GM18517 (cell line): ENCODE measurements at regions not wholly inside any gene's neighbourhood (a gene's known extent, or its start where the extent isn't known, plus 50 kb on each side); places are given as distances from the start of the nearest gene placed in this dataset.
A peak's percentile ranks its signal among the peaks of the same experiment; 100 is the strongest.

ENCODE experiments used
- ATAC-seq: cut with Tn5 transposase; IDR thresholded peaks from one replicate; pipeline ENCODE4 v1.9.1; 2021; ENCODE audit warnings: mild to moderate bottlenecking, moderate library complexity; ENCODE audit not compliant: unreplicated experiment

DNA sequence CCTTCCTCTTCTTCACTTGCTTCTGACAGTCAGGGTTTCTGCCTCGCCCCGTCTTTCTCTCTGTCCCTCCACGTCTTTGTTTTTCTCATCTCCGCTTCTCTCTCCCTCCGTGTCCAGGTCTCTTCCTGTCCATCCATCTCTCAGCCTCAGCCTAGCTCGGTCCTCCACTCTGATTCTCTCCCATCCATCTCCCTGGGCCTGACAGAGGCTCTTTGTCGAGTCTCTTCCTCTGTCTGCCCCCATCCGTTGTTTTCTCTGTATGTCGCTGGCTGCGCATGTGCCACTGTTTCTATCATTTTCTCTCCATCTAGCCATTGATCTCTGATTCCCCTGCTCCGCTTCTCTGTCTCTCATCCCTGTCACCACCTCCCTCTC, 328.9 kb upstream of the TBX3 start:
- no peak for ATAC-seq

DNA sequence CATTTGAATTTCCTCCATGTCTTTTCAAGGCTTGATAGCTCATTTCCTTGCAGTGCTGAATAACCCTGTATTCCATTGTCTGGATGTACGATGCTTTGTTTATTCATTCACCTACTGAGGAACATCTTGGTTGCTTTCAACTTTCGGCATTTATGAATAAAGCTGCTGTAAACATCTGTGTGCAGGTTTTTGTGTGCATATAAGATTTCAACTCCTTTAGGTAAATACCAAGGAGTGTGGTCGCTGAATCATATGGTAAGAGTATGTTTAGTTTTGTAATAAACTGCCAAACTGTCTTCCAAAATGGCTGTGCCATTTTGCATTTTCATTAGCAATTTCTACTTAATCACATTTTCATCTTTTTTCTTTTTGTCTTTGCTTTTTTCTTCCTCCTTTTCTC, 327.7 kb upstream of the TBX3 start:
- no peak for ATAC-seq

DNA sequence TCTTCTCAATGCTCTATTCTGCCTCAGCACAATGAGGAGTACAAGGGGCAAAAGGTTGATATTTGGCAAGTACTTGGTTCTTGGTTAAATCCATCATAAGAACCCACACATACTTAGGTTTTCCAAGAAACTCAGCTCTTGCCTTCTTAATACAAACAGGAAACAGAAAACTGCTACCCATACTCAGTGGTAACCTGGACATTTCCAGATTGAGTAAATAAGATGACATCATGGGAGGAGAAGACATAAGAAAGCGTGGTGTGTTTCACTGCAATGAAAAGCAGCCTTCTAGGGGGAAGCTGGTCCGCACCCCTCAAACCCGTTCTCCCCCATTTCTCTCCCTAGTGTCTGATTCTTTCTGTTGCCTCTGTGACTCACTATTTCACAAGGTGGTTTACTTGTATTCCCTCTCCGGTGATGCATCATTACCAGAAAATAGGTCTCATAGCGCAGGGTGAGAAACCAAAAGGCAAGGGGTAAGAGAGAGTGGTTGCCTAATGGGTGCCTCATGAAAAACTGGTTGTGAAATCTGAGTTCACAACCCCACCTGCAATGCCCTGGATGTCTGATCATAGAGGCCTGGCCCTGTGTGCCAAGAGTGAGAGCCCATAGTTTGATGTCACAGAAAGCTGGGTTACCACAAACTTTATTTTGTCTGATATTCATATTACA, 326.5 kb upstream of the TBX3 start:
- ATAC-seq: no peak

DNA sequence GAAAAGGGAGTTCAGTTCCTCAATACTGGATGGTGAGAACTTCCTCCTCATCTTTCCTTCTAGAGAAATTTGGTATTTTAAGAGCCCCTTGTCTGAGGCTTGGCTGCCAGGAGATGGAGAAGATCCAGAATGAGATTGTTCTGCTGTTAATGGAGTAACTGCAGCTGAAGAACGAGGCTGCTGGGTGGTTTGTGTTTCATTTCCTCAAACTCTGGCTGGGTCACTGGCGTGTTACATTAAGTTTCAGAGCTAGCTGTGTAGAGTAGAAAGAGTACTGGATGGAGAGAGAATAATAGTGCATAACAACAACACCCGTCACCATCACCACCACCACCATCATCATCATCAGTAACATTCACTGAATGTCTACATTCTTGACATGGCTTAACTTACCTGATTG, 325.0 kb upstream of the TBX3 start:
- ATAC-seq: peak; percentile 90

DNA sequence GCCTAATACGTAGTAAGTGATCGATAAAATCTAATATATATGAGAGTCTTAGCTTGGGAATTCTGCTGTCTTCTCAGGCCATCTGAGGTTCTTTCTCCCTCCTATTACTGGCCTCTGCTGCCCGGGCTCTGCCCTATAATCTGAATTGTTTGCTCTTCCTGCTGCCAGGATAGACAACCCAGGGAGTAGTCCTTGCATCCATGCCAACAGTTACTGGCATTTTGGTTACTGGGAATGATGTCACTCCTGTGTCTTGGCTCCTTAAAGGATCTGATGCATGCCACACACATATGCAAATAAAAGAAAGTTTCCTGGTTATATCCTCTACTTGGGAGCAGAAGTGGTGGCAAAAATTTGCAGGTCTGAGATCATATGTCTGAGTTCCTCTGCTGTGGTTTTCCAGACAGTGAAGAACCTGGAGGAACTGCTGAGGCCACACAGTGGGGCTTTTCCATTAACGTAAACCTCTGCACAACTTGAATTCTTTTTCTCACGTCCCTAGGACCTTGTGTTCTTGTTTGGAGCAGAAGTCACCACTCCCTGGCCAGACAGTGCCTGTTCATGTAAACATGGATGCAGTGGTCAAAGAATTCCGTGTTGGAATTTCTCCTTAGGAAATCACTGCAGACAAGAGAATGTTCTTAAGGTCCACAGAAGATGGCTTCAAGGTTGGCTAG, 320.6 kb upstream of the TBX3 start:
- ATAC-seq: no peak

DNA sequence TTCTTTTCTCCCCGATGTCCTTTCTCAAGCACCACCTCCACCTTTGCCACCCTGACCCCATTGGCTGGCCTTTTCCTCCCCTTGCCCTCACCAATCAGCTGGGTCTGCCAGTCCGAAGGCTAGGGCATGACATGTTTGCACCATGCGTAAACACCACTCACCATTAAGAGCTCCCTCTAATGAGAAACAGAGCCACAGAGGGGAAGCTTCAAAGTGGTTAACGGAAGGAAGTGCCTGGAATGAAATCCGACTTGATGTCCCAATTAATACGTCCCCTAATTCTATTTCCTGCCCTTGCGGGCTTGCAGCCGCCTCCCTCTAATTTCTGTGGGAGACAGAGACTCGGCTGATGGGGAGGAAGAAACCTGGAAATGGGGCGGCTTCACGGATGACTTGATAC, 318.5 kb upstream of the TBX3 start:
- ATAC-seq: no peak

DNA sequence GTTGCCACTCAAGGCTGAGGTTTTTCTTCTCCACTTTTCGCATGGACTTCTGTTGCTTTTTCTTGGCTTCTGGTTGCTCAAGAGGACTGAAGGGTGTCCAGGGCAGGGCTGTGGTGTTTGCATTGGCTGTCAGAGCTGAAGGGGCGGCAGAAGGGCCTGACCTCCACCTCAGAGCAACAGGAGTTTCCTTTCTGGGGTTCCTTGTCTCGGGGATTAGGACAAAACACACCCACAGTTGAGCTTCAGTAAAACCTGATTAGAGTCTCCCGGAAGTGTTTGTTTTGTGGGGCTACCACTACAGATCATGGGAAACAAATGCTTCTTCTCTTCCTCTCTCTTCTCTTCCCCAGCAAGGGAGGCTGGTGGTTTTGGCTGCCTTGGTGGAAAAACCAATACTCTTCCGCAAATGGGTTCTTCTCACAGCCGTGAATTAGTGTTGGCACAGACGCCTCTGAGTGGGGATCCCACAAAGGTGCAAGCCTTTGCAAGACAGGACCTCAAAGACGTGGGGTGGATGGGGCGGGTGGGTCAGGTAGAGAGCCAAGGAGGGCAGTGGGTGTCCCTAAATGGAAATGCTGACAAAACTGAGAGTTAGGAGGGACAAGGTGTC, 317.7 kb upstream of the TBX3 start:
- ATAC-seq: no peak

DNA sequence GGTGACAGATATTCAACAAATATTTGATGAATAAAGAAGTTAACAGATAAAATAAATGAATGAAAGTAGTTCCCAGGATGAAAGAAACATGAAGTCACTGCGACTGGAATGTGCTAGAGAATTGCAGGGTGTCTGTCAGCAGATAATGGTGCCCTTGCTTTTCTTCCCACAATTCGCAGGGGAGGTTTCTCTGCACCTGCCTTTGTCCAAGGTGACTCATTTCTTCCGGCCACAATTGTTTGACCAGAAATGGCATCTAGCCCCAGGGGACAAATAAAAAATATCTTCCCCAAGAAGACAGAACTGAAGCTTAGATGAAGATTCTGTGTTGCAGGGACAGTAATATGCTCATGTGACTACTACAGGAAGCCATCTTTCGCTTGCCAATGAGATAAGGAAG, 316.1 kb upstream of the TBX3 start:
- ATAC-seq: peak; percentile 68

DNA sequence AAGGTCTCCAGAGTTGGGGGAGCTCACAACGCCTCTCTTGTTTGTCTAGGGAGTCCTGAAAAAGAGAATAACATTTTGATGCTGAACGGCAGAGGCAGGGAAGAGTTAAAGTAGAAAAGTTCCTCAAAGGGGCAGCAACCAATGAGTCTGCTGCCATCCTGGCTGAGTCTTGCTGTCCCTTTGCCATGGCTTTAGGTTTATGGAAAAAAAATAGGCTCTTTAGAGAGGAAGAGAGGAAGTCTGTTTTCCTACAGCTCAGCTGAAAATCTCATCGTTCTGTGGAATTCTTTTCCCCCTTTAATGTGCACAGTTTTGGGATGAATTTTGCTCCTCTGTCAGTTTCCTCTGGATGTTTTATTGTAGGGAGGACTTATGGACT, 314.8 kb upstream of the TBX3 start:
- ATAC-seq: no peak

DNA sequence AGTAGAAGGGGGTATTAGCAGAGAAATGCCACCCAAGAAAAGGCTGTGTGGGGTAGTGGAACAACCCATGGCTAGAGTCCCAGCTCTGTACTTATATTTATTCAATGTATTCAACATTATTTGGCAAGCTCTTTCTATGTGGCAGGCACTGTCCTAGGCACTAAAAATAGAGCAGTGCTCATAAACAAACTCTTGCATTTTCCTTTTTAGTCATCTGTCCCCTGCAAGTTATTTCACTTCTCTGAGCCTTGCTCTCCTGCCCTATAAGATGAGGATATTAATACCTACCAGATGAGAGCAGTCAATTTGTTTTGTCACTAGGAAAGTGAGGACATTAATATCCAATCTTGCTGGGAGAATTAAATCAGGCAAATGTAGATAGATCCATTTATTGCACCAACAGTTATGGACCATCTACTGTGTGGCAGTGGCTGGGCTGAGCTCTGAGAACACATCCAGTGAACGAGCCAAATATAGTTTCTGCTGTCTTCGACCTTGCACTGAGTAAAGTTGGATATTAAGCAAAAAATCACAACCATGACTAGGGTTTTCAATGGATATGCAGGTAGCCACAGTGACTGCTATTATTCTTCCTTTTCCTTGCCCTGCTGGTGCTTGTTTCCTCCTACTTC, 314.3 kb upstream of the TBX3 start:
- peak; percentile 52 for ATAC-seq

DNA sequence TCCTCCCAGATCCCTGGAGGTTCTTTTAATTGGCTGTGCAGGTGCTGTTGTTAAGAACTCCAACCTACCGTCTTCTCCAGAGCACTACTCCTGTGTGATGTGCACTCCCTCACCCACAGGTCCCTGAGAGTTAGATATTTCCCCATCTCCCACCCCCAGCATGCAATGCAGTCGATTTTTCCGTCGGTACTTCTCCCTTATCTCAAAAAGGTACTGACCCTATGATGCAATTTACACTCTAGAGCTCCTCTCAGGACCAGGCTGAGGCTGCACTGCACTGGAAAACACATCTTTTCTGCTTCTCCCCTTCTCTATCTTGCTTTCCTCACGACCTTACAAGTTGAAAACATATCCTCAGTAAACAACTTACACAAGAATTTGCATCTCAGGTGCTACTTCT, 312.4 kb upstream of the TBX3 start:
- ATAC-seq: no peak

DNA sequence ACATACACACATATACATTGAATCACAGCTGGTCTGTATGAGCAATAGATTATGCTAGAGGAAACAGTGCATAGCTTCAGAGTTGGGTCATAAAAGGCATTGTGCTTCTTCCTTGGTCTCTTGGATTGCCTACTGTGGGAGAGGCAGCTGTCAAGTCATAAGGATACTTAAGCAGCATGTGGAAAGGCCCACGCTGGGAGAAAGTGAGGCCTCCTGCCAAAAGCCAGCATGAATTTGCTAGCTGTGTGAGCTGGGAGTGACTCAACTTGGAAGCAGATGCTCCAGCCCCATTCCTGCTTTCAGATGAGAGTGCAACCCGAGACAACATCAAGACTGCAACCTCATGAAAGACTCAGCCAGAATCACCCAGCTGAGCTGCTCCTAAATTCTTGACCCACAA, 311.9 kb upstream of the TBX3 start:
- no peak for ATAC-seq

DNA sequence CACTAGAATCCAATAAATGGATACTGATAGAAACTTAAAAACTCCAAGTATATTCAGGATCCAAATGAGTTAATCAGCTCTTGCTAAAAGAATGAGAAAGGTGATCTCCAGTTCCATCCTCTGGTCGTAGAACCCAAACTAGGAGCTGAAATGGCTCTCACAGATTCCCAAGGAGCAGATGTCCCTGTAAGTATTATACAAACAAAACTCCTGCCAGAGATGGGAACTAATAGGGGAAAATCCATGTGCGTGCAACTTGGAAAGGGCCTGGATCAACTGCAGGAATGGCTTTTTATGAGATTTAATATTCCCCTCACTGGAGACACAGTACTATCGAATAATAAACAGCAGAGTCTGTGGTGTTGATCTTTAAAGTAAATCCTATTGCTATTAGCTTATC, 309.2 kb upstream of the TBX3 start:
- ATAC-seq: no peak

DNA sequence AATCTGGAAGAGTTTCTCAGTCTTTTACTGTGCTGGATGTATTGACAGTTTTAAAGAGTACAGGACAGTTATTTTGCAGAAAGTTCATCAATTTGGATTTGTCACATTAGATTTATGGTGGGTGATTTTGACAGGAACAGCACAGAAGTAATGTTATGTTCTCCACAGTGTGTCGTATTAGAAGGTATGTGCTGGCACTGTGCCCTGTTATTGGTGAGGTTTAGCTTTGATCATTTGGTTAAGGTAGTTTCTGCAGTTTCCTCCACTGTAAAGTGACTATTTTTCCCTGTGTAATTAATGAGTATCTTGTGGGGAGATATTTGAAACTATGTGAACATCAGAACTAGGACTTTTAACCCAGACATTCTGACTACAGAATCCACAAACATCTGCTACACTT, 308.5 kb upstream of the TBX3 start:
- ATAC-seq: no peak

DNA sequence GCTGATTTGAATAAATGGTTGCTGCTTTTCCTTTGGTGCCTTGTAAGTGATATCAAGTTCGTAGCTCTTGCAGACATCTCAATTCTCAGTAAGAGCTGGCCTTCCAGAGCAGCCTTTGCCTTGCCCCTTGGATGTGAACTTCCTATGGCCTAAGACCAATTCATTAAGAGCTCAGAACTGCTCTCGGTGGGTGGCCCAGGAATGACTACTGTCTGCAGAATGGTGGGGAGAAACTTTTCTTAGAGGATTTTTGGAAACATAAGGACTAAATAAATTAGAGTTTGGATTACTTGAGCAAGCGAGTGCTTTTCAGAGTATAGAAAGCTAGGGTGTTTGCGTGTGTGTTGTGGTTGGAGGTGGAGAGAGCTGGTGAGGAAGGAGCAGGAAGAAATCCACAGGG, 306.4 kb upstream of the TBX3 start:
- no peak for ATAC-seq

DNA sequence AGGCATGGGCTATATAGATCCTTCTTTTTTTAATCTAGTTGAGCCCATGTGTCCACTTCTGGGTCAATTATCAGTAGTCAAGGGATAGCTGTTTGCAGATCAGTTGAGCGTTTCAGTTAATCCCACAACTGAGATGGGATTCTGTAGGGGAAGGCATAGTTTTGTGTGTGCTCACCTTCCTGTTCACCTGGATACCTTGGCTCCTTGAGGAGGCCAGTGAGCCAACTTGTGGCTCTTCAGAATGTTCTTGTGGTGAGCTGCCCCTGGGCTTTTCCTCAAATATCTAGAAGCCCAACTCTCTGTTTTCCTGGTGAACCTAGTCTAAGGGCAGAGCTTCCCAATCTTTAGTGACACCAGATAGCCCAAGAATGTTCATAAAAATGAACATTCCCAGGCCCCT, 302.9 kb upstream of the TBX3 start:
- ATAC-seq: no peak

DNA sequence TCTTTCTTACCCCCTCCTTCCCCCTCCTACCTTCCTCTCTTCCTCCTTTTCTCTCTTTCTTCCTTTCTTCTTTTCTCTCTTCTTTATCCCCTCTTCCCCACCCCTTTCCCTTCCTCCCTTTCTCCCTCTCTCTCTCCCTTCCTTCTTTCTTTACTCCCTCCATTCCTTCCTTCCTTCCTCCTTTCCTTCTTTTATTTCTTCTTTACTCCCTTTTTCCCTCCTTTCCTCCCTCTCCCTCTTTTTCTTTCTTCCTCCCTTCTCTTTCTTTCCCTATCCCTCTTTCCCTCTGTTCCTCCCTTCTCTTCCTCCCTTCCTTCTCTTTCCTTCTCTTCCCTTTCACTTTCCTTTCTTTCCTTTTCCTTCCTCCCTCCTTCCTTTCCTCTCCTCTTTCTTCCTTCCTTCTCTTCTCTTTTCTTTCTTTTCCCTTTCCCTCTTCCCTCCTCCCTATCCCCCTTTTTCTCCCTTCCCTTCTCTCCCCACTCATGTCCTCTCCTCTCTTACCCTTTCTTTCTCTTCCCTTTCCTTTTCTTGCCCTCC, 302.3 kb upstream of the TBX3 start:
- no peak for ATAC-seq

DNA sequence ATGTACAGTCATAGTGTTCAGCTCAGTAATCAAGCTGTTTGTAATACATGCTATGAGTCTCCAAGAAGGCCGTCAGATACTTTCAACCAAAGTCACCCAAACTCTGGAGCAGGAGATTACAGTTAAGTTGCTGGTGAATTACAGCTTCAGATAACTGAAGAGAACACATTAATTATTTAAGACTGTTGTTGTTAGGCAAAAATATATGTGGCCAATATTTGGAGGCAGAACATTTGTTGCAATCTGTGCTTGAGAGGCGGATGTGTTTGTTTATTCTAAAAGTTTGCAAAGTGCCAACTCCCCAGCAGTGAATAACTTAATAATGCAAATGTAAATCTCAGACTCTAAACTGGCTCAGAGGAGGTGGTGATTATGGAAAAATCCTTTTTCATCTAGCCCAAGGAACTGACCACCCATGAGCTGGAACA, 300.7 kb upstream of the TBX3 start:
- no peak for ATAC-seq

DNA sequence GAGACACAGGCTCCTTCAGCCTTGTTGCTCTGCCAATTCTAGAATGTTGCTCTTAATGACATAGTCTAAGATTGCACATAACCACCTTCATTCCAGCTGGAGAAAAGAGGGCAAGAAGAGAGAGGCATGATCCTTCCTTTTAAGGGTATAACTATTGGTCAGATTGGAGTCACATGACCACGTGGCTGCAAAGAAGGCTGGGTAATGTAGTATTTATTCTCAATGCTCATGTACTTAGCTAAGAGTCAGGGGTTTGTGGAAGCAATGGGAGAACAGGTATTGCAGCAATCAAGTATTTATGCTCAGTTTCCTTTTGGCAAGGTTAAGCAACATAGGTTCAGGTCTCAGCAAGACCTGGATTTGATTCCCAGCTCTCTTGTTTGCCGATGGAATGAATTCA, 298.8 kb upstream of the TBX3 start:
- no peak for ATAC-seq

DNA sequence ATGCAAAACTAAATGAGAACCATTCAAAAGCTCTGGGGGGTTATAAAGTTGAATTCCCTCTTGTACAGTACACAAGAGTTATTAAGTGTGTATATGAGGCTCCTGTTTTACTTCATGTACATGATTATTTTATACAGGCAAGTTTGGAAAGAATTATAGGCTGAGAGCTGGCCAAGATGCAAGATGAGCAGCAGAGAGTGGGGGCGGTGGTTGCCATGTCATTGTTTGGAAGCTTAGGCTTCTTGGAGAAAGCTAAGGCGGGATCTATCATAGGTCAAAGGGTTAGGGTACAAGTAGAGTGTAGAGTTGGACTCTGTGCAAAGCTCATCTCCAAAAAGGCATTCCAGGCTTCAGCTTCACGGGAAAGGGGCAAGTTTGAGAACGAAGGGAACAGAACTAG, 297.1 kb upstream of the TBX3 start:
- no peak for ATAC-seq

DNA sequence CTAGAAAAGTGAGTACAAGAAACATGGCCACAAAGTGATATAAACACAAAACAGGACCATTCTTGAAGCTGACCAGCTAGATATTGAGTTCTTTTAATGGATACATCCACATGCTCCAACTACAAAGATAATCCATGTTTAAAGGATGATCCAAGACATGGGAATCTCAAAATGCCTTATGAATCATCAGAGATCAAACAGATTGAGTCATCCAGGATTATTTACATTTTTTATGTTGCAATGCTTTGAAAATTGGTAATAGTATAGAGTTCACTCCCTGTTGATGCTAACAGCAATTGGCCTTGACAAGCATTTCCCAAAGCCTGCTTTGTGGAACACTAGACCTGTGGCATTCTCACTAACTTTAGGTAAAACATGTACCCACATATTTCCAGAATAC, 293.0 kb upstream of the TBX3 start:
- ATAC-seq: no peak

DNA sequence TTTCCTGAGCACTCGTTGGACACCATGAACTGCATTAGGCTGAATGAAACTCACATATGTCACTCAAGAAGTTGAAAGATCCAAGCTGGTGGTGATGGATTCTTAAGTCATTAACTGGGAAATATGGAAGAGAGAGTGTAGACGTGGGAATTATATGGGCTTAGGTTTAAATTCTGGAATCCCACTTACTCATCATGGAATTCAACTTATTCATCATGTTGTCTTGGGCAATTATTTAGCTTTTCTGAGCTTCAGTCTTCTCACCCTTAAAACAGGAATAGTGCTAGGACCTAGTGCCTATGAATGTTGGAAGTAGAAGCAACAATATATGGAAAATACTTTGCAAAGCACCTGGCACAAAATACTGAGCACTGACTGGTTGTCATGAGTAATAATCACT, 292.4 kb upstream of the TBX3 start:
- ATAC-seq: no peak
